ENCODE measurements at regions not wholly inside any gene's neighbourhood (a gene's known extent, or its start where the extent isn't known, plus 50 kb on each side); places are given as distances from the start of the nearest gene placed in this dataset.

- Histone ChIP-seq H3K27me3 (ENCODE audit: control insufficient read depth in 3 of 3, insufficient read depth in 3 of 3, low read length in 2 of 3) (no peaks in the 10 kb centered on the region), H3K4me3 (no peak overlapping the region), H3K4me1 (ENCODE audit: control insufficient read depth in 5 of 5, insufficient read depth in 5 of 5, low read length in 5 of 5) (no peaks in the 10 kb centered on the region), H3K9ac (ENCODE audit: insufficient read depth in 1 of 2, low read length in 2 of 2) (no peak overlapping the region), H3K27ac (ENCODE audit: low read depth in 1 of 2, low read length in 1 of 2) (no peak overlapping the region), H3K9me3 (ENCODE audit: control insufficient read depth in 4 of 4, insufficient read depth in 3 of 4, low read length in 3 of 4) (peaks cover 0 to 2% (median 0%) of the 10 kb centered on the region in 4 donors), H3K36me3 (ENCODE audit: control insufficient read depth in 4 of 4, insufficient read depth in 4 of 4, low read length in 4 of 4) (no peaks in the 10 kb centered on the region)
- DNase-seq (no peak), ATAC-seq (ENCODE audit: insufficient read depth, low FRiP score) (no peak)
- 97 to 98% methylated on average over 2 of the region's 2 CpGs for WGBS, 2 donors
- TF ChIP-seq, protein P1, sequence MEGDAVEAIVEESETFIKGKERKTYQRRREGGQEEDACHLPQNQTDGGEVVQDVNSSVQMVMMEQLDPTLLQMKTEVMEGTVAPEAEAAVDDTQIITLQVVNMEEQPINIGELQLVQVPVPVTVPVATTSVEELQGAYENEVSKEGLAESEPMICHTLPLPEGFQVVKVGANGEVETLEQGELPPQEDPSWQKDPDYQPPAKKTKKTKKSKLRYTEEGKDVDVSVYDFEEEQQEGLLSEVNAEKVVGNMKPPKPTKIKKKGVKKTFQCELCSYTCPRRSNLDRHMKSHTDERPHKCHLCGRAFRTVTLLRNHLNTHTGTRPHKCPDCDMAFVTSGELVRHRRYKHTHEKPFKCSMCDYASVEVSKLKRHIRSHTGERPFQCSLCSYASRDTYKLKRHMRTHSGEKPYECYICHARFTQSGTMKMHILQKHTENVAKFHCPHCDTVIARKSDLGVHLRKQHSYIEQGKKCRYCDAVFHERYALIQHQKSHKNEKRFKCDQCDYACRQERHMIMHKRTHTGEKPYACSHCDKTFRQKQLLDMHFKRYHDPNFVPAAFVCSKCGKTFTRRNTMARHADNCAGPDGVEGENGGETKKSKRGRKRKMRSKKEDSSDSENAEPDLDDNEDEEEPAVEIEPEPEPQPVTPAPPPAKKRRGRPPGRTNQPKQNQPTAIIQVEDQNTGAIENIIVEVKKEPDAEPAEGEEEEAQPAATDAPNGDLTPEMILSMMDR (IDR thresholded peaks at IDR 0.05; ENCODE audit: control extremely low read depth, extremely low read depth) = no peak
Measured at GRCh38 chr2:186269536-186269935, 216.5 kb upstream of the ZC3H15 start.

DNA sequence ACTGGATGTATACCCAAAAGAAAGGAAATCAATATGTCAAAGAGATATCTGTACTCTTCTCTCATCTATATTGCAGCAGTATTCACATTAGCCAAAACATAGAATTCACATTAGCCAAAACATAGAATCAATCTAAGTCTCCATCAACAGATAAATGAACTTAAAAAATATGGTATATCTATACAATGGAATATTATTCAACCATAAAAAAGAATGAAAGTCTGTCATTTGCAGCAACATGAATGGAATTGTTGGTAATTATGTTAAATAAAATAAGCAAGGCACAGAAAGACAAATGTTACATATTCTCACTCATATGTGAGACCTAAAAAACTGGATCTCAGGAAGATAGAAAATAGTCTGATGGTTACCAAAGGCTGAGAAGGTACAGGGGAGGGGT lies 212.1 kb upstream of the ZC3H15 start:
- no peak for ATAC-seq (ENCODE audit: insufficient read depth, low FRiP score)
- TF ChIP-seq, protein P1 (IDR thresholded peaks at IDR 0.05; ENCODE audit: control extremely low read depth, extremely low read depth) = no peak
- Histone ChIP-seq H3K27me3 (ENCODE audit: control insufficient read depth in 3 of 3, insufficient read depth in 3 of 3, low read length in 2 of 3) (no peaks in the 10 kb centered on the region), H3K4me3 (no peak overlapping the region), H3K9me3 (ENCODE audit: control insufficient read depth in 4 of 4, insufficient read depth in 3 of 4, low read length in 3 of 4) (peaks cover 0 to 2% (median 0%) of the 10 kb centered on the region in 4 donors), H3K4me1 (ENCODE audit: control insufficient read depth in 5 of 5, insufficient read depth in 5 of 5, low read length in 5 of 5) (no peaks in the 10 kb centered on the region), H3K27ac (ENCODE audit: low read depth in 1 of 2, low read length in 1 of 2) (no peak overlapping the region), H3K36me3 (ENCODE audit: control insufficient read depth in 4 of 4, insufficient read depth in 4 of 4, low read length in 4 of 4) (no peaks in the 10 kb centered on the region), H3K9ac (ENCODE audit: insufficient read depth in 1 of 2, low read length in 2 of 2) (no peak overlapping the region)
- no peak for DNase-seq

GRCh38 chr2:186274936-186275575 lies 211.0 kb upstream of the ZC3H15 start:
- no peaks in the 10 kb centered on the region for H3K4me1 ChIP-seq (ENCODE audit: control insufficient read depth in 5 of 5, insufficient read depth in 5 of 5, low read length in 5 of 5)
- DNase-seq = no peak

More at GRCh38 chr2:186274936-186275575, 211.0 kb upstream of the ZC3H15 start:
- peaks cover 0 to 2% (median 0%) of the 10 kb centered on the region in 4 donors for H3K9me3 ChIP-seq (ENCODE audit: control insufficient read depth in 4 of 4, insufficient read depth in 3 of 4, low read length in 3 of 4)
- ATAC-seq (ENCODE audit: insufficient read depth, low FRiP score) = no peak
- no peak overlapping the region for H3K4me3 ChIP-seq
- WGBS, 2 donors = 66 to 78% methylated on average over 6 of the region's 6 CpGs
- no peak overlapping the region for H3K9ac ChIP-seq (ENCODE audit: insufficient read depth in 1 of 2, low read length in 2 of 2)
- no peaks in the 10 kb centered on the region for H3K27me3 ChIP-seq (ENCODE audit: control insufficient read depth in 3 of 3, insufficient read depth in 3 of 3, low read length in 2 of 3)
- no peak overlapping the region for H3K27ac ChIP-seq (ENCODE audit: low read depth in 1 of 2, low read length in 1 of 2)
- H3K36me3 ChIP-seq (ENCODE audit: control insufficient read depth in 4 of 4, insufficient read depth in 4 of 4, low read length in 4 of 4) = no peaks in the 10 kb centered on the region
- TF ChIP-seq, protein P1 (IDR thresholded peaks at IDR 0.05; ENCODE audit: control extremely low read depth, extremely low read depth) = no peak

Measured in lung (tissue), 11 donors.